HepG2 (cell line): ENCODE measurements at regions not wholly inside any gene's neighbourhood (a gene's known extent, or its start where the extent isn't known, plus 50 kb on each side); places are given as distances from the start of the nearest gene placed in this dataset.

ENCODE experiments used
- AHR ChIP-seq: IDR thresholded peaks from 2 replicates; pipeline ENCODE4 v1.6.1; 2018; ENCODE audit warnings: missing genetic modification reagents, missing compliant biosample characterization
- DR1 ChIP-seq: sonication (generic); formaldehyde crosslinking; IDR thresholded peaks from 2 replicates; pipeline ENCODE4 v1.8.0; 2021; ENCODE audit warnings: mild to moderate bottlenecking, missing genetic modification reagents, inconsistent platforms
- ZNF563 ChIP-seq: sonication (generic); formaldehyde crosslinking; IDR thresholded peaks from 2 replicates; pipeline ENCODE4 v1.8.0; 2022; ENCODE audit warnings: mild to moderate bottlenecking, moderate library complexity, missing genetic modification reagents
- ZNF660 ChIP-seq: sonication (generic); formaldehyde crosslinking; IDR thresholded peaks from 2 replicates; pipeline ENCODE4 v1.5.1; 2020; ENCODE audit warnings: mild to moderate bottlenecking, low read depth, missing genetic modification reagents, borderline replicate concordance
- ZNF746 ChIP-seq: sonication (generic); formaldehyde crosslinking; IDR thresholded peaks from 2 replicates; pipeline ENCODE4 v1.8.0; 2022; ENCODE audit warnings: mild to moderate bottlenecking, missing genetic modification reagents
- TF ChIP-seq, protein P1 (sequence below): sonication (generic); formaldehyde crosslinking; IDR thresholded peaks from 2 replicates; pipeline ENCODE4 v1.4.0; 2020; ENCODE audit warnings: missing genetic modification reagents; ENCODE audit errors: not compliant biosample characterization
- TF ChIP-seq, protein P2 (sequence below): sonication (generic); formaldehyde crosslinking; IDR thresholded peaks from 2 replicates; pipeline ENCODE4 v1.5.0; 2020; ENCODE audit warnings: missing genetic modification reagents, mild to moderate bottlenecking, borderline replicate concordance
- TF ChIP-seq, protein P3 (sequence below): sonication (generic); formaldehyde crosslinking; IDR thresholded peaks from 2 replicates; pipeline ENCODE4 v1.8.0; 2022; ENCODE audit warnings: mild to moderate bottlenecking, missing genetic modification reagents, moderate library complexity
- TF ChIP-seq, protein P4 (sequence below): sonication (generic); formaldehyde crosslinking; IDR thresholded peaks from 2 replicates; pipeline ENCODE4 v1.5.0; 2020; ENCODE audit warnings: missing genetic modification reagents
- TF ChIP-seq, protein P5 (sequence below): sonication (generic); formaldehyde crosslinking; IDR thresholded peaks from 2 replicates; pipeline ENCODE4 v1.5.1; 2020; ENCODE audit warnings: mild to moderate bottlenecking, moderate library complexity, missing genetic modification reagents
- TF ChIP-seq, protein P6 (sequence below): sonication (generic); formaldehyde crosslinking; IDR thresholded peaks from 2 replicates; pipeline ENCODE4 v1.5.1; 2020; ENCODE audit warnings: missing genetic modification reagents, mild to moderate bottlenecking, borderline replicate concordance
- TF ChIP-seq, protein P7 (sequence below): IDR thresholded peaks from 2 replicates; pipeline ENCODE4 v1.6.1; 2012; ENCODE audit warnings: low read length, improper control_type of control experiment

DNA sequence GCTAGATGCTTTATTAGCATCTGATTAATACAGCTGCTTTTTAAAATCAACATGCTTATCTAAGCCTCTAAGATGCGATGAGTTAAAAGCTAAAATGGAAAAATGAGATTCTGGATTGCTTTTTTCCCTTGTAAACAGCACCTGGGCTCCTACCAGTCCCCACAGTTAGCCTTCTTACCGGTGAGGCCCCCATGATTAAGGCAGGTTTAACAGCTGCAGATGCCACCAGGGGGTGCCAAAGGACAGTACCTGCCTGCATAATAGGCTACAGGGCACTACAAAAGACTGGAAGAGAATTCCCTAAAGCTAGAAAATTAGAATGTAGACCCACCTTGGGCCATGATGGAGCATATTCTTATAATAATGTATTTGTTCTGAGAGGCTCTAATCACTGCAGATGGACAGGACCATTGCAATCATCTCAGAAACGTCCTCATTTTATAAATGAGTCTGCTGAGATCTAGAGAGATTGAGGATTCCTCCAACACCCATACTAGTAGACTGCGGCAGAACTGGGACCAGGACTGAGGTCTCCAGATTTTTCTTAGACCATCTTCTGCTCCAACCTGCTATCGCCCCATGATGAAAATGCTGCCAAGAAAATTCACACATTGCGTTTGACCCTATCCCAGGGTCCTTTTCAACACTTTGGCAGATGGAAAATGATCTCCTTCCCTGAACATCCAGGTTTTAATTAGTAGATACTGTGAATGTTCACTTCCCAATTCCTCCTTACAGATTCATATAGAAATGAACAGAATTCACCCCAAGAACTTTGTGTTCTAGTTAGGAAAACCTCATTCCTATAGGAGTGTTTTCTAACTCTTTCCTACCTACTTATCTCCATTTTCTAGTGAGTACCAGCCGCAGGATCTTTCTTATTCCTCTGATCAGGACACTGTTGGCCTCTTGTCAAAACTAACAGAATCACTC lies 148.8 kb downstream of the RPS12 start (continued):
- TF ChIP-seq, protein P1, sequence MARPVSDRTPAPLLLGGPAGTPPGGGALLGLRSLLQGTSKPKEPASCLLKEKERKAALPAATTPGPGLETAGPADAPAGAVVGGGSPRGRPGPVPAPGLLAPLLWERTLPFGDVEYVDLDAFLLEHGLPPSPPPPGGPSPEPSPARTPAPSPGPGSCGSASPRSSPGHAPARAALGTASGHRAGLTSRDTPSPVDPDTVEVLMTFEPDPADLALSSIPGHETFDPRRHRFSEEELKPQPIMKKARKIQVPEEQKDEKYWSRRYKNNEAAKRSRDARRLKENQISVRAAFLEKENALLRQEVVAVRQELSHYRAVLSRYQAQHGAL (CRISPR knock-in tag): no peak
- TF ChIP-seq, protein P2, sequence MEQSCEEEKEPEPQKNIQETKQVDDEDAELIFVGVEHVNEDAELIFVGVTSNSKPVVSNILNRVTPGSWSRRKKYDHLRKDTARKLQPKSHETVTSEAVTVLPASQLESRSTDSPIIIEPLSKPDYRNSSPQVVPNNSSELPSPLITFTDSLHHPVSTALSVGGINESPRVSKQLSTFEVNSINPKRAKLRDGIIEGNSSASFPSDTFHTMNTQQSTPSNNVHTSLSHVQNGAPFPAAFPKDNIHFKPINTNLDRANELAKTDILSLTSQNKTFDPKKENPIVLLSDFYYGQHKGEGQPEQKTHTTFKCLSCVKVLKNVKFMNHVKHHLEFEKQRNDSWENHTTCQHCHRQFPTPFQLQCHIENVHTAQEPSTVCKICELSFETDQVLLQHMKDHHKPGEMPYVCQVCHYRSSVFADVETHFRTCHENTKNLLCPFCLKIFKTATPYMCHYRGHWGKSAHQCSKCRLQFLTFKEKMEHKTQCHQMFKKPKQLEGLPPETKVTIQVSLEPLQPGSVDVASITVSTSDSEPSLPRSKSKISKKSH (CRISPR knock-in tag): no peak
- no peak for TF ChIP-seq ZNF660 (CRISPR knock-in tag)
- TF ChIP-seq, protein P3, sequence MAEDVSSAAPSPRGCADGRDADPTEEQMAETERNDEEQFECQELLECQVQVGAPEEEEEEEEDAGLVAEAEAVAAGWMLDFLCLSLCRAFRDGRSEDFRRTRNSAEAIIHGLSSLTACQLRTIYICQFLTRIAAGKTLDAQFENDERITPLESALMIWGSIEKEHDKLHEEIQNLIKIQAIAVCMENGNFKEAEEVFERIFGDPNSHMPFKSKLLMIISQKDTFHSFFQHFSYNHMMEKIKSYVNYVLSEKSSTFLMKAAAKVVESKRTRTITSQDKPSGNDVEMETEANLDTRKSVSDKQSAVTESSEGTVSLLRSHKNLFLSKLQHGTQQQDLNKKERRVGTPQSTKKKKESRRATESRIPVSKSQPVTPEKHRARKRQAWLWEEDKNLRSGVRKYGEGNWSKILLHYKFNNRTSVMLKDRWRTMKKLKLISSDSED (CRISPR knock-in tag): no peak
- TF ChIP-seq AHR (CRISPR knock-in tag): no peak
- no peak for TF ChIP-seq ZNF746
- TF ChIP-seq, protein P4, sequence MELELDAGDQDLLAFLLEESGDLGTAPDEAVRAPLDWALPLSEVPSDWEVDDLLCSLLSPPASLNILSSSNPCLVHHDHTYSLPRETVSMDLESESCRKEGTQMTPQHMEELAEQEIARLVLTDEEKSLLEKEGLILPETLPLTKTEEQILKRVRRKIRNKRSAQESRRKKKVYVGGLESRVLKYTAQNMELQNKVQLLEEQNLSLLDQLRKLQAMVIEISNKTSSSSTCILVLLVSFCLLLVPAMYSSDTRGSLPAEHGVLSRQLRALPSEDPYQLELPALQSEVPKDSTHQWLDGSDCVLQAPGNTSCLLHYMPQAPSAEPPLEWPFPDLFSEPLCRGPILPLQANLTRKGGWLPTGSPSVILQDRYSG: no peak
- TF ChIP-seq, protein P5, sequence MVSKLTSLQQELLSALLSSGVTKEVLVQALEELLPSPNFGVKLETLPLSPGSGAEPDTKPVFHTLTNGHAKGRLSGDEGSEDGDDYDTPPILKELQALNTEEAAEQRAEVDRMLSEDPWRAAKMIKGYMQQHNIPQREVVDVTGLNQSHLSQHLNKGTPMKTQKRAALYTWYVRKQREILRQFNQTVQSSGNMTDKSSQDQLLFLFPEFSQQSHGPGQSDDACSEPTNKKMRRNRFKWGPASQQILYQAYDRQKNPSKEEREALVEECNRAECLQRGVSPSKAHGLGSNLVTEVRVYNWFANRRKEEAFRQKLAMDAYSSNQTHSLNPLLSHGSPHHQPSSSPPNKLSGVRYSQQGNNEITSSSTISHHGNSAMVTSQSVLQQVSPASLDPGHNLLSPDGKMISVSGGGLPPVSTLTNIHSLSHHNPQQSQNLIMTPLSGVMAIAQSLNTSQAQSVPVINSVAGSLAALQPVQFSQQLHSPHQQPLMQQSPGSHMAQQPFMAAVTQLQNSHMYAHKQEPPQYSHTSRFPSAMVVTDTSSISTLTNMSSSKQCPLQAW (CRISPR knock-in tag): no peak
- TF ChIP-seq DR1: no peak
- TF ChIP-seq, protein P6, sequence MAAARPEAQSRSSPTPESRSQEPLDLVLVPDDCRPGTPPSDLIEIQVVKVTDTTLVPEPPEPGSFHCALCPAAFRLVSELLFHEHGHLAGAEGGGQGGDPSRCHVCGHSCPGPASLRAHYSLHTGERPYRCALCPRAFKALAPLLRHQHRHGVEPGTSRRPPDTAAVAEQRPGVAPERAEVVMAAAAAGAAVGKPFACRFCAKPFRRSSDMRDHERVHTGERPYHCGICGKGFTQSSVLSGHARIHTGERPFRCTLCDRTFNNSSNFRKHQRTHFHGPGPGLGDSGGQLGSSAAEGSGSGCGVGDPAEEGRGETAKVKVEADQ (CRISPR knock-in tag): no peak
- TF ChIP-seq ZNF563: no peak
- TF ChIP-seq, protein P7, sequence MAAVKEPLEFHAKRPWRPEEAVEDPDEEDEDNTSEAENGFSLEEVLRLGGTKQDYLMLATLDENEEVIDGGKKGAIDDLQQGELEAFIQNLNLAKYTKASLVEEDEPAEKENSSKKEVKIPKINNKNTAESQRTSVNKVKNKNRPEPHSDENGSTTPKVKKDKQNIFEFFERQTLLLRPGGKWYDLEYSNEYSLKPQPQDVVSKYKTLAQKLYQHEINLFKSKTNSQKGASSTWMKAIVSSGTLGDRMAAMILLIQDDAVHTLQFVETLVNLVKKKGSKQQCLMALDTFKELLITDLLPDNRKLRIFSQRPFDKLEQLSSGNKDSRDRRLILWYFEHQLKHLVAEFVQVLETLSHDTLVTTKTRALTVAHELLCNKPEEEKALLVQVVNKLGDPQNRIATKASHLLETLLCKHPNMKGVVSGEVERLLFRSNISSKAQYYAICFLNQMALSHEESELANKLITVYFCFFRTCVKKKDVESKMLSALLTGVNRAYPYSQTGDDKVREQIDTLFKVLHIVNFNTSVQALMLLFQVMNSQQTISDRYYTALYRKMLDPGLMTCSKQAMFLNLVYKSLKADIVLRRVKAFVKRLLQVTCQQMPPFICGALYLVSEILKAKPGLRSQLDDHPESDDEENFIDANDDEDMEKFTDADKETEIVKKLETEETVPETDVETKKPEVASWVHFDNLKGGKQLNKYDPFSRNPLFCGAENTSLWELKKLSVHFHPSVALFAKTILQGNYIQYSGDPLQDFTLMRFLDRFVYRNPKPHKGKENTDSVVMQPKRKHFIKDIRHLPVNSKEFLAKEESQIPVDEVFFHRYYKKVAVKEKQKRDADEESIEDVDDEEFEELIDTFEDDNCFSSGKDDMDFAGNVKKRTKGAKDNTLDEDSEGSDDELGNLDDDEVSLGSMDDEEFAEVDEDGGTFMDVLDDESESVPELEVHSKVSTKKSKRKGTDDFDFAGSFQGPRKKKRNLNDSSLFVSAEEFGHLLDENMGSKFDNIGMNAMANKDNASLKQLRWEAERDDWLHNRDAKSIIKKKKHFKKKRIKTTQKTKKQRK: no peak
